ENCODE measurements at regions not wholly inside any gene's neighbourhood (a gene's known extent, or its start where the extent isn't known, plus 50 kb on each side); places are given as distances from the start of the nearest gene placed in this dataset.

DNA sequence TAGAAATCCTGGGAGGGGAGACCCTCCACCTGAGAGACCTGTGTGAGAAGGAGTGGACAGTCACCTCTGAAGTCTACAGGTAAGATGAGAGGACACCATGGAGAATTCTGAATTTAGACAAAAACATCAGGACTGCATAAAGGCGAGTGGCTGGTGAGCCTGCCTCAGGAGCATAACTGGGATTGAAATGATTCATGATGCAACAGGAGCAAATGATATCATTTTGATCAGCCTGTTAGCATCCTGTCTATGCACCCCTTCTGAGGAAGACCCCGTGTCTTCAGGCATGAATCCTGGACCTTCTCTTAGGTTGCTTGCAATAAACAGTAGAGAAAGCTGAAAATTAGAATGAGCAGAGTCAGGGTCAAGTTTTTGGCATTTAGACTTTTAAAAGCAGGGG, 245.8 kb downstream of the ETAA1 start:
- no peak overlapping the region for H3K4me3 ChIP-seq
- H3K9me3 ChIP-seq: peaks cover 0 to 11% (median 0%) of the 10 kb centered on the region in 11 donors
- H3K27ac ChIP-seq: no peak overlapping the region
- no peak for ATAC-seq
- H3K36me3 ChIP-seq: no peaks in the 10 kb centered on the region
- no peaks in the 10 kb centered on the region for H3K27me3 ChIP-seq
- peaks cover 0 to 23% (median 4%) of the 10 kb centered on the region in 9 donors for H3K4me1 ChIP-seq
- intact Hi-C loops (cut with DNase I): loop anchor here in 3 of 10 donors (10.0 kb wide), 3 partner anchors 158 to 1068 kb away; no protein-coding TSS in a partner anchor
- WGBS, 2 donors: 76 to 95% methylated on average over 2 of the region's 2 CpGs
- TF ChIP-seq, protein P1, sequence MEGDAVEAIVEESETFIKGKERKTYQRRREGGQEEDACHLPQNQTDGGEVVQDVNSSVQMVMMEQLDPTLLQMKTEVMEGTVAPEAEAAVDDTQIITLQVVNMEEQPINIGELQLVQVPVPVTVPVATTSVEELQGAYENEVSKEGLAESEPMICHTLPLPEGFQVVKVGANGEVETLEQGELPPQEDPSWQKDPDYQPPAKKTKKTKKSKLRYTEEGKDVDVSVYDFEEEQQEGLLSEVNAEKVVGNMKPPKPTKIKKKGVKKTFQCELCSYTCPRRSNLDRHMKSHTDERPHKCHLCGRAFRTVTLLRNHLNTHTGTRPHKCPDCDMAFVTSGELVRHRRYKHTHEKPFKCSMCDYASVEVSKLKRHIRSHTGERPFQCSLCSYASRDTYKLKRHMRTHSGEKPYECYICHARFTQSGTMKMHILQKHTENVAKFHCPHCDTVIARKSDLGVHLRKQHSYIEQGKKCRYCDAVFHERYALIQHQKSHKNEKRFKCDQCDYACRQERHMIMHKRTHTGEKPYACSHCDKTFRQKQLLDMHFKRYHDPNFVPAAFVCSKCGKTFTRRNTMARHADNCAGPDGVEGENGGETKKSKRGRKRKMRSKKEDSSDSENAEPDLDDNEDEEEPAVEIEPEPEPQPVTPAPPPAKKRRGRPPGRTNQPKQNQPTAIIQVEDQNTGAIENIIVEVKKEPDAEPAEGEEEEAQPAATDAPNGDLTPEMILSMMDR (IDR thresholded peaks at IDR 0.05): no peak
- DNase-seq: no peak

GRCh38 chr2:67645280-67646138, 248.4 kb downstream of the ETAA1 start:
- intact Hi-C loops (cut with DNase I): loop anchor here in 6 of 10 donors (5.0 to 10.0 kb wide), 7 partner anchors 83 to 1213 kb away; partner anchors contain the start of gene MEIS1 (in 1 of the 6)
- WGBS, 2 donors: 37 to 45% methylated on average over 3 of the region's 3 CpGs
- peak in 2 of 8 donors; percentile 20 to 60 for ATAC-seq
- TF ChIP-seq, protein P1 (IDR thresholded peaks at IDR 0.05): no peak
- H3K27ac ChIP-seq: peak overlapping the region in 6 of 10 donors; percentile 5 to 47 (median 22)
- no peaks in the 10 kb centered on the region for H3K36me3 ChIP-seq
- no peaks in the 10 kb centered on the region for H3K27me3 ChIP-seq
- peaks cover 0 to 11% (median 0%) of the 10 kb centered on the region in 11 donors for H3K9me3 ChIP-seq
- H3K4me1 ChIP-seq: peaks cover 4 to 31% (median 16%) of the 10 kb centered on the region in 9 donors
- H3K4me3 ChIP-seq: no peak overlapping the region
- no peak for DNase-seq

- Histone ChIP-seq H3K27me3 (no peaks in the 10 kb centered on the region), H3K36me3 (no peaks in the 10 kb centered on the region), H3K4me1 (peaks cover 6 to 41% (median 23%) of the 10 kb centered on the region in 9 donors), H3K4me3 (no peak overlapping the region), H3K27ac (peak overlapping the region in 2 of 10 donors; percentile 22 to 30), H3K9me3 (peaks cover 0 to 11% (median 0%) of the 10 kb centered on the region in 11 donors)
- intact Hi-C loops (cut with DNase I): loop anchor here in 6 of 10 donors (5.0 to 10.0 kb wide), 7 partner anchors 85 to 1215 kb away; partner anchors contain the start of gene MEIS1 (in 1 of the 6)
- TF ChIP-seq, protein P1 (IDR thresholded peaks at IDR 0.05): no peak
- ATAC-seq (no peak), DNase-seq (no peak)
- 93 to 95% methylated on average over 6 of the region's 6 CpGs for WGBS, 2 donors
These were observed 249.7 kb downstream of the ETAA1 start for GRCh38 chr2:67646714-67647333.

All from heart right ventricle (tissue), 16 donors.